ENCODE measurements at regions not wholly inside any gene's neighbourhood (a gene's known extent, or its start where the extent isn't known, plus 50 kb on each side); places are given as distances from the start of the nearest gene placed in this dataset.

DNA sequence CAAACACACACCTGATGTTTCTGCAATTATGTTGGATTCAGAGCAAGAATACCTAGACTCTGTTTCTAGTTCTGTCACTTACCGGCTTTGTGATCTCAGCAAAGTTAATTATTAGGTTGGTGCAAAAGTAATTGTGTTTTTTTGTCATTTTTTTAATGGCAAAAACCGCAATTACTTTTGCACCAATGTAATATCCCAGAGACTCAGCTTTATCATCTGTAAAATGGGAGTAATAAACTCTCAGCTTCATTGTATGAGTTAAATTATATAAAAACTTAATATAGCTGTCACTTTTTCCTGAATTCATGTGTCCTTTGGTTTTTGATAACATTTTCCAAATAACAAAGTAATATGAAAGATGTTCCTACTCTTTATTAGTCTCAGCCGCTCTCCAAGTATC lies 251.7 kb downstream of the TRIB2 start:
- no peak for DNase-seq (ENCODE audit: extremely low spot score)
- TF ChIP-seq TARDBP (IDR thresholded peaks at IDR 0.05) (no peak), ELF4 (IDR thresholded peaks at IDR 0.05) (peak; percentile 35; the same call in 1 of the 2 replicates)
- ChIA-PET CTCF (no interaction called here), POLR2A (no interaction called here)

DNA sequence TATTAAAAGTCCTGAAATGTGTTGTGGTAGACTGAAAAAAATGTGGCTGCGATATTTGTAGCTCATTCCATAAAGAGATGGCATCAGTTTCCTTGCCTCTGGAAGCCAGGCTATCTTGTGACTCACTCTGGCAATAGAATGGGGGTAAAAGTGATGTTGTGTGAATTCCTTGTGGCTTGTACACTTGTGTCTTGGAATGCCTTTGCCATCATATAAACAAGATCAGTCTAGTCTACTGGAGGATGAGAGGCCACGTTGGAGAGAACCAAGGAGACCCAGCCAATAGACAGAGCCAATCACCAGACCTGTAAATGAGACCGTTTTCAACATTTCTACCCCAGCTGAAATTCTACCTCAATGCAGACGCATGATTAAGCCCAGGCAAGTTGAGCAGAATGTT lies 254.1 kb downstream of the TRIB2 start:
- DNase-seq (ENCODE audit: extremely low spot score) = no peak
- POLR2A ChIA-PET = no interaction called here
- CTCF ChIA-PET = no interaction called here
- no peak for TF ChIP-seq HDGF (IDR thresholded peaks at IDR 0.05; ENCODE audit: borderline replicate concordance)

DNA sequence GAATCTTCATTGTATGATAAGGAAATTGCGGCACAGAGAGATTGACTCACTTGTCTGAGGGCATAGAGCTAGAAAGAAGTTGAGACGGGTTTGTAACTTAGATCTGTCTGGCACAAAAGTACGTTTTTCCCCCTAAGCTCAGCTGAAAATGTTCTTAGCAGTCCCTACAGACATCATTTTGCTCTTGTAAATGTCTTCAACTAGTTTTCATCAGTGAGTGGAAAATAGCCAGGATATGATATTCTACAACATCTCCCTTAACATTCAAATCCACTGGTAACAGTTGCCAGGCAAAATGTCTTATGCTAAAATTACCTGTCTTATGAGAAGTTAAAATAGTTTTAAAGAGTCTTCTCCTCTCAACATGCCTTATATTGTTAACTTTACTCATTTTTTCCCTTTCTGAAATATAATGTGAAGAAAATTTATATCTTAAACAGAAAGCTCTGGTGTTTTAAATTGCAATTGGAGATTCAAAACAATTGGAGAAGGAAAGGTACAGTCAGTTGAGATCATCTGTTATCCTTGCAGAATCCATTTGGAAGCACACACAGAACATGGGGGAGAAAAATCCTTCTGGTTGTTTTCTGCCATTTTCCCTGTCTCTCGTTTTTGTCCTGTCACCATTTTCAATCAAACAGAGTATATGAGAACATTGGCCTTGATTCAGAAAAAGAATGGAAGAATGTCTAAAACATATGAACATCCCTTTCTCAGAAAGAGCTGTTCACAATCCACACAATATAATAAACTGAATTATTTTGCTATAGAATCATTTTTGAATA lies 255.0 kb downstream of the TRIB2 start:
- no peak for DNase-seq (ENCODE audit: extremely low spot score)
- ChIA-PET CTCF (no interaction called here), POLR2A (no interaction called here)
- TF ChIP-seq ELF4 (IDR thresholded peaks at IDR 0.05) (no peak), FOXA1 (IDR thresholded peaks at IDR 0.05) (no peak), BHLHE40 (IDR thresholded peaks at IDR 0.05; ENCODE audit: borderline replicate concordance) (no peak), HDGF (IDR thresholded peaks at IDR 0.05; ENCODE audit: borderline replicate concordance) (no peak), SUZ12 (IDR thresholded peaks at IDR 0.05) (no peak), SP1 (IDR thresholded peaks at IDR 0.05) (no peak), L3MBTL2 (conservative IDR thresholded peaks at IDR 0.05) (no peak), ZNF384 (IDR thresholded peaks at IDR 0.05) (no peak), NFRKB (IDR thresholded peaks at IDR 0.05) (no peak), FOXK2 (IDR thresholded peaks at IDR 0.05) (no peak), ARNT (IDR thresholded peaks at IDR 0.05) (no peak)
- TF ChIP-seq, protein P1, sequence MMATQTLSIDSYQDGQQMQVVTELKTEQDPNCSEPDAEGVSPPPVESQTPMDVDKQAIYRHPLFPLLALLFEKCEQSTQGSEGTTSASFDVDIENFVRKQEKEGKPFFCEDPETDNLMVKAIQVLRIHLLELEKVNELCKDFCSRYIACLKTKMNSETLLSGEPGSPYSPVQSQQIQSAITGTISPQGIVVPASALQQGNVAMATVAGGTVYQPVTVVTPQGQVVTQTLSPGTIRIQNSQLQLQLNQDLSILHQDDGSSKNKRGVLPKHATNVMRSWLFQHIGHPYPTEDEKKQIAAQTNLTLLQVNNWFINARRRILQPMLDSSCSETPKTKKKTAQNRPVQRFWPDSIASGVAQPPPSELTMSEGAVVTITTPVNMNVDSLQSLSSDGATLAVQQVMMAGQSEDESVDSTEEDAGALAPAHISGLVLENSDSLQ (IDR thresholded peaks at IDR 0.05) = no peak

DNA sequence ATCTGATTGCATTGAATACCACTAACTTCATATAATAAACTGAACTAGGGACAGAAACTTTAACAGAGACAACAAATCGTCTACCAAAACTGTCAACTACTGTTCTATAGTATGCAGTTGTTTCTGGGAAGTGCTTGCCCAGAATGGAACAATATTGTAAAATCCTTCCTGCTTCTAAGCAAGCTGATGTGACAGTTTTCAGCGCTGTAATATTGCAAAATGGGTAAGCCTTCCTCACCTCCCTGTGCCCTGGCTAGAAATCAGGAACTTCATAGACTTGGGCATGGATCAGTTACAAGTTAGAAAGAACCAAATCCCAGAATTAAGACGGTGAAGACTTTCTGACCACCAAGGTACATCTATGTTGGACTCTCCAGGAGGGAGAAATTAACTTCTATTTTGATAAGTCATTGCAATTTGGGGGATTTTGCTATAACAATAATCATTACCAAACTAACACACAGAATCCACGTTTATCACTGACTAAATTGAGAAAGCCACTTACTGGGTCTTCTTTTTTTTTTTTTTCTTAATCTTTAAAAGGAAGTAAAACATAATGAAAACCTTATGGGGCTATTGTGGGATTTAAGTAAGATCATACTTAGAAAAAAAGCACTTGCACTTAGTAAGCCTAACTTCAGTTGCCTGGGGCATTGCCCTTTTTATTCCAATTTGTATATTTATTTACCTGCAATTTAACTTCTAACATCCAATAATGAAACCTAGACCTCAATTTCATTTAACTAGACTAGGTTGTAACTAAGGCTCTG lies 261.5 kb downstream of the TRIB2 start:
- CTCF ChIA-PET = no interaction called here
- no peak for DNase-seq (ENCODE audit: extremely low spot score)

DNA sequence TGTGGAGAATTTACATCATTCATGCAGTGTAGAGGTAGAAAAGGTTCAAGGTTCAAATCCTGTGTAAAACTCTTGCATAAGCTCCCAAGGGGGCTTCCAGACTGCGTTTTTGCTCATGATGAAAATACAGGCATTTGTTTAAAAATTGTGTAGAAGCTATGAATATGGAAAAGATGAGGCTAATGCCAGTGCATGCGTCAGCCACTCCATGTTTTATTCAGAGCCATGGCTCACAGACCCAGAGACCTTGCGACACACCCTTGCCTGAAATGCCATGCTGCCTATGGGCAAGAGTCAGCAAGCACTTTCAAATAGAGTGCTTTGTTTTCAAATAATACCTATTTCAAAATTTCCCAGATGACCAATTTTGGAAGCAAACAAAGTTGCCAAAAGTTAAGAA lies 262.3 kb downstream of the TRIB2 start:
- CTCF ChIA-PET = no interaction called here
- TF ChIP-seq TARDBP (IDR thresholded peaks at IDR 0.05) (no peak), FOXA1 (IDR thresholded peaks at IDR 0.05) (no peak), FOXK2 (IDR thresholded peaks at IDR 0.05) (no peak), ZNF384 (IDR thresholded peaks at IDR 0.05) (no peak), ARNT (IDR thresholded peaks at IDR 0.05) (no peak), HDGF (IDR thresholded peaks at IDR 0.05; ENCODE audit: borderline replicate concordance) (no peak), ELF4 (IDR thresholded peaks at IDR 0.05) (no peak), SP1 (IDR thresholded peaks at IDR 0.05) (no peak), CTBP1 (IDR thresholded peaks at IDR 0.05; ENCODE audit: borderline replicate concordance) (no peak), BHLHE40 (IDR thresholded peaks at IDR 0.05; ENCODE audit: borderline replicate concordance) (no peak), FOXM1 (IDR thresholded peaks at IDR 0.05; ENCODE audit: borderline replicate concordance) (no peak), SUZ12 (IDR thresholded peaks at IDR 0.05) (no peak), LEF1 (IDR thresholded peaks at IDR 0.05; ENCODE audit: borderline replicate concordance) (no peak), NFRKB (IDR thresholded peaks at IDR 0.05) (no peak), L3MBTL2 (conservative IDR thresholded peaks at IDR 0.05) (no peak)
- TF ChIP-seq, protein P1 (IDR thresholded peaks at IDR 0.05) = no peak

More for the DNA sequence above, 261.5 kb downstream of the TRIB2 start:
- POLR2A ChIA-PET = no interaction called here
- TF ChIP-seq HDGF (IDR thresholded peaks at IDR 0.05; ENCODE audit: borderline replicate concordance) (no peak), LEF1 (IDR thresholded peaks at IDR 0.05; ENCODE audit: borderline replicate concordance) (no peak), SUZ12 (IDR thresholded peaks at IDR 0.05) (no peak), SP1 (IDR thresholded peaks at IDR 0.05) (no peak), FOXK2 (IDR thresholded peaks at IDR 0.05) (no peak)

DNA sequence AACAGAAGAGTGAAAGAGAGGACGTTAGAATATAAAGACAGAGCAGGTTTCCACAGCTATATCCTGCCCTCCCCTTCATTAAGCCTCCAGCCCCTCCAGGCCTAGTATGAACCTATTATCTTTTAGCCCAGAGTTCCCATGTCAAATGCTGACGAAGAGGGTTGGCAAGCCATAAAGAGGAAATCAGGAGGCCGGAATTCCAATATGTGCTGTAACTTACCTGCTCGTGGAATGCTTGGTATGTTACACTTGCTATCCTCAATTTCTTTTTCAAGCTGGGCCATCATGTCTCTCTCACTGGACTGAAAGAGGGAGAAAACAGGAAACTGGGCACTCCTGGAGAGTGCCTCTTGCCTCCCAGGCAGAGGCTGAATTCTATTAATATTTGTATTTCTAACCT lies 264.1 kb downstream of the TRIB2 start:
- ChIA-PET POLR2A (no interaction called here), CTCF (no interaction called here)
- TF ChIP-seq TARDBP (IDR thresholded peaks at IDR 0.05) = no peak
- no peak for TF ChIP-seq LEF1 (IDR thresholded peaks at IDR 0.05; ENCODE audit: borderline replicate concordance)
- TF ChIP-seq SUZ12 (IDR thresholded peaks at IDR 0.05) = no peak
- TF ChIP-seq SP1 (IDR thresholded peaks at IDR 0.05) = no peak
- TF ChIP-seq ELF4 (IDR thresholded peaks at IDR 0.05) = no peak
- no peak for TF ChIP-seq FOXK2 (IDR thresholded peaks at IDR 0.05)
- no peak for TF ChIP-seq FOXM1 (IDR thresholded peaks at IDR 0.05; ENCODE audit: borderline replicate concordance)
- TF ChIP-seq NFRKB (IDR thresholded peaks at IDR 0.05) = no peak
- no peak for TF ChIP-seq ARNT (IDR thresholded peaks at IDR 0.05)
- TF ChIP-seq FOXA1 (IDR thresholded peaks at IDR 0.05) = no peak
- no peak for TF ChIP-seq CTBP1 (IDR thresholded peaks at IDR 0.05; ENCODE audit: borderline replicate concordance)
- TF ChIP-seq BHLHE40 (IDR thresholded peaks at IDR 0.05; ENCODE audit: borderline replicate concordance) = no peak
- DNase-seq (ENCODE audit: extremely low spot score) = no peak

More for the DNA sequence above, 262.3 kb downstream of the TRIB2 start:
- POLR2A ChIA-PET = interaction anchor here (0.6 kb wide), 1 partner anchor 262 kb away, joined by 3 read pairs; the partner anchor contains the start of gene TRIB2
- no peak for DNase-seq (ENCODE audit: extremely low spot score)

DNA sequence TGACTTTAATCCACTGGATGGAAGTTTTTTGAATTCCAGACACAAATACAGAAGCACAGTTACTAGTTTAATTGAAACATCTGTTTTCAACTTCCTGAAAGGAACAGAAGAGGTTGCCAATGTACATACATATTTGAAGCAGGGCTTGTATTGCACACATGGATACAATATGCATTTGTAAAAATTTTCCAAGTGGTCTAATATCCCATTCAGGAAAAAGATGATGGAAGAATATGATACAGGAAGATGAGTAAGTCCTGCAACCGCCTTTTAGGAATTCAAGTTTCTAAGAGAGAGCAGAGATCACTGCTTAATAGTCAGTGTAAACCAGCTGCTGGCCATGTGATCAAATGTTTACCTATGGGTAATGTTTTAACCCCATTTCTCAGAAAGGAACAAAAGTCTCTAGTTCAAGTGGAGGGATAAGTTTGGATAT lies 265.4 kb downstream of the TRIB2 start:
- no peak for DNase-seq (ENCODE audit: extremely low spot score)
- POLR2A ChIA-PET = no interaction called here
- TF ChIP-seq LEF1 (IDR thresholded peaks at IDR 0.05; ENCODE audit: borderline replicate concordance) (no peak), FOXM1 (IDR thresholded peaks at IDR 0.05; ENCODE audit: borderline replicate concordance) (no peak), SP1 (IDR thresholded peaks at IDR 0.05) (no peak), TARDBP (IDR thresholded peaks at IDR 0.05) (no peak), ZNF384 (IDR thresholded peaks at IDR 0.05) (no peak), ARNT (IDR thresholded peaks at IDR 0.05) (no peak), FOXA1 (IDR thresholded peaks at IDR 0.05) (no peak), SUZ12 (IDR thresholded peaks at IDR 0.05) (no peak), BHLHE40 (IDR thresholded peaks at IDR 0.05; ENCODE audit: borderline replicate concordance) (no peak), CTBP1 (IDR thresholded peaks at IDR 0.05; ENCODE audit: borderline replicate concordance) (no peak), L3MBTL2 (conservative IDR thresholded peaks at IDR 0.05) (no peak), HDGF (IDR thresholded peaks at IDR 0.05; ENCODE audit: borderline replicate concordance) (no peak), NFRKB (IDR thresholded peaks at IDR 0.05) (no peak), ELF4 (IDR thresholded peaks at IDR 0.05) (no peak), FOXK2 (IDR thresholded peaks at IDR 0.05) (no peak)
- TF ChIP-seq, protein P1 (IDR thresholded peaks at IDR 0.05) = no peak
- CTCF ChIA-PET = no interaction called here

All from HEK293T (cell line).